ENCODE measurements at regions not wholly inside any gene's neighbourhood (a gene's known extent, or its start where the extent isn't known, plus 50 kb on each side); places are given as distances from the start of the nearest gene placed in this dataset.

DNA sequence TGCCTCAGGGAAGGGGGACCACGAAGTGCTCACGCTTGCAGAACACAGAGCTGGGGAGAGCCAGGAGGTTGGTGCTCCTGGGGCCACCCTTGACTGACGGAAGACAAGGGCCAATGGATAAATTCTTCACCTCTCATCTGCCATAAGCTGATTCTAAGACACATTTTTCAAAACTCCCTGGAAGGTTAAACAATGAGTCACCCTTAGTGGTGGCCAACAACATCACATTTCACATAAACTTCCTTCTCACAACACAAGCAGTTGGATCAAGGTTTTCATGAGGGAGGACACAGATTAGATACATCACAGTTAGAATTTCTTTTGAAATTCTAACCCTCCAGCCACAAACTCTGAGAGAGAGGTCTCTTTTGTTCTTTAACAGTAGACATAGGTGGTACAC is 713.6 kb upstream of the POU3F3 start:
- 70 to 83% (median 80%) methylated on average over 3 of the region's 3 CpGs for WGBS, 3 donors
- no peaks in the 10 kb centered on the region for H3K27me3 ChIP-seq (ENCODE audit: insufficient read depth in 3 of 3, low read length in 2 of 3)
- H3K27ac ChIP-seq = no peak overlapping the region
- intact Hi-C loops (cut with DNase I) = no loop called here
- no peaks in the 10 kb centered on the region for H3K36me3 ChIP-seq (ENCODE audit: insufficient read depth in 1 of 2, low read depth in 1 of 2)
- H3K9me3 ChIP-seq = no peaks in the 10 kb centered on the region
- DNase-seq (no peak), ATAC-seq (no peak)
- no peaks in the 10 kb centered on the region for H3K4me1 ChIP-seq
- TF ChIP-seq, protein P1, sequence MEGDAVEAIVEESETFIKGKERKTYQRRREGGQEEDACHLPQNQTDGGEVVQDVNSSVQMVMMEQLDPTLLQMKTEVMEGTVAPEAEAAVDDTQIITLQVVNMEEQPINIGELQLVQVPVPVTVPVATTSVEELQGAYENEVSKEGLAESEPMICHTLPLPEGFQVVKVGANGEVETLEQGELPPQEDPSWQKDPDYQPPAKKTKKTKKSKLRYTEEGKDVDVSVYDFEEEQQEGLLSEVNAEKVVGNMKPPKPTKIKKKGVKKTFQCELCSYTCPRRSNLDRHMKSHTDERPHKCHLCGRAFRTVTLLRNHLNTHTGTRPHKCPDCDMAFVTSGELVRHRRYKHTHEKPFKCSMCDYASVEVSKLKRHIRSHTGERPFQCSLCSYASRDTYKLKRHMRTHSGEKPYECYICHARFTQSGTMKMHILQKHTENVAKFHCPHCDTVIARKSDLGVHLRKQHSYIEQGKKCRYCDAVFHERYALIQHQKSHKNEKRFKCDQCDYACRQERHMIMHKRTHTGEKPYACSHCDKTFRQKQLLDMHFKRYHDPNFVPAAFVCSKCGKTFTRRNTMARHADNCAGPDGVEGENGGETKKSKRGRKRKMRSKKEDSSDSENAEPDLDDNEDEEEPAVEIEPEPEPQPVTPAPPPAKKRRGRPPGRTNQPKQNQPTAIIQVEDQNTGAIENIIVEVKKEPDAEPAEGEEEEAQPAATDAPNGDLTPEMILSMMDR (IDR thresholded peaks at IDR 0.05) = no peak
- no peak overlapping the region for H3K4me3 ChIP-seq

DNA sequence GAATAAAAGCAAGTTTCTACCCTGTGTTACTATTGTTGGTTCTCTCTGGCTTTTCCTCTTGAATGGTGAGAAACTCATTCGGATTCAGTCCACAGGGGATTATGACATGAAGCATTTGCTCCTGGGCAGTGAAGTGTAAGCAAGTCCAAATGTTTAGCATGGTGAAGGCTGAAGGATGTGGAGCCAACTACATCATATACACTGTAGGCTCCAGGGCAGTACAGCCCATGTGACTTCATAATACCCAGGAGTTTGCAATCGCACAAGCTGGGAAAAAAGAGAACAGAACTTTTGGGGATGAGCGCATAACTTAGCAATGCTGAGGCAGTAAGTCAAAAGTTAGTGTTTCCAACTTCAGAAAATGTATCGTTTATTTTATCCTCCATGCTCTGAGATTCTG is 695.7 kb upstream of the POU3F3 start:
- no peaks in the 10 kb centered on the region for H3K4me1 ChIP-seq
- intact Hi-C loops (cut with DNase I) = no loop called here
- 69 to 70% (median 69%) methylated on average over 4 of the region's 4 CpGs for WGBS, 3 donors
- H3K36me3 ChIP-seq (ENCODE audit: insufficient read depth in 1 of 2, low read depth in 1 of 2) = no peaks in the 10 kb centered on the region
- ATAC-seq (no peak), DNase-seq (no peak)
- TF ChIP-seq, protein P1 (IDR thresholded peaks at IDR 0.05) = no peak
- H3K27ac ChIP-seq = no peak overlapping the region
- H3K27me3 ChIP-seq (ENCODE audit: insufficient read depth in 3 of 3, low read length in 2 of 3) = no peaks in the 10 kb centered on the region
- no peak overlapping the region for H3K4me3 ChIP-seq
- H3K9me3 ChIP-seq = no peaks in the 10 kb centered on the region

DNA sequence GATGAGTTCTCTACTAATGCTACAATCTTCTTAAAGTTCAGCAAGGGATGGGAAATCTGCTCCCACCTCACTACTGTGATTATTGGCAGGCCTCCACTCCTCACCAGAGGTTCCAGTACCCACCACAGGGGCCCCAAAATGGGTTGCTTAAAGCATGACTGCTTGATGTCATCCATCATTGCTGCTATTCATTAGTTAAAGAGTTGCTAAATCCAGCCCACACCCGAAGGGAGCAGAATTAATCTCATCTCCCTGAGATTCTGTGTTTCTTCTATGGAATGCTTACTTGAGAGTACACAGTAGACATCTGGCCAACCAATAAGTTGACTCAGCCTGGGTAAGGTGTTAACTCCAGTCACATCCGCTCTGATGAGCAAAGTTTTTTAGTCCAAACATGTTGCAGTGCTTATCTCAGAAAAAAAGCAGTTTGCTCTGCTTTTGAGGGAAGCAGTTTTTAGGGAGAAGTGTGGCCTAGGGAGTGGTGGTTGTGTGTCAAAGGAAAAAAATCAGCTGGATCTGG is 690.2 kb upstream of the POU3F3 start:
- no peaks in the 10 kb centered on the region for H3K27me3 ChIP-seq (ENCODE audit: insufficient read depth in 3 of 3, low read length in 2 of 3)
- no peaks in the 10 kb centered on the region for H3K9me3 ChIP-seq
- no peak overlapping the region for H3K4me3 ChIP-seq
- H3K36me3 ChIP-seq (ENCODE audit: insufficient read depth in 1 of 2, low read depth in 1 of 2) = no peaks in the 10 kb centered on the region
- DNase-seq (no peak), ATAC-seq (no peak)
- 66 to 74% (median 72%) methylated on average over 2 of the region's 2 CpGs for WGBS, 3 donors
- H3K4me1 ChIP-seq = no peaks in the 10 kb centered on the region
- intact Hi-C loops (cut with DNase I) = no loop called here
- TF ChIP-seq, protein P1 (IDR thresholded peaks at IDR 0.05) = no peak
- H3K27ac ChIP-seq = no peak overlapping the region

DNA sequence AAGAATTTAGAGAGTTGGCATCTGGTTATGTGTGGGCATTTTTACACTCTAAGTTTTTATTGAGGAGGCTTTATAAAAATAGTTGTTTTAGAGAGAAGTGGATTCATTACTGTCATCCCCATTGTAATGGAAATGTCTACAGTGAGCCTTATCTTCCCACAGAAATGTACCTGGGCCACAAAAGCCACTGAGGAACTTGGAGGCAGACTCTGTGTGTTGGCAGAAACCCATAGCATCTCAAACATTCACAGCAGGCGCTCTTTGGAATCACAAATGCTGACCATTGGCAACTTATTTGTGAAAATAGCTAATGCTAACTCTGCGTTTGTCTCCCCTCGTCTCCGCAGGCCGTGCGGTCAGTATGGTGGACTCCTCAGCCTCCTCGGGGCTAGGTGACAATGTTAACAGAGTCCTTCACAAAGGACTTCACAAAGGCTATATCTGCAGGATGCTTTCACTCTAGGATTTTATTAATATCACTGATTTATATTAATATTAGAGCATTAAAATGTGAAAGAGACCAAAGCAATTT is 689.1 kb upstream of the POU3F3 start:
- Histone ChIP-seq H3K27me3 (ENCODE audit: insufficient read depth in 3 of 3, low read length in 2 of 3) (no peaks in the 10 kb centered on the region), H3K36me3 (ENCODE audit: insufficient read depth in 1 of 2, low read depth in 1 of 2) (no peaks in the 10 kb centered on the region), H3K9me3 (no peaks in the 10 kb centered on the region), H3K27ac (no peak overlapping the region), H3K4me1 (no peaks in the 10 kb centered on the region), H3K4me3 (no peak overlapping the region)
- TF ChIP-seq, protein P1 (IDR thresholded peaks at IDR 0.05) = no peak
- 83 to 88% (median 85%) methylated on average over 7 of the region's 7 CpGs for whole genome bisulfite sequencing, 3 donors
- intact Hi-C loops (cut with DNase I) = no loop called here
- DNase-seq = no peak
- ATAC-seq = no peak

DNA sequence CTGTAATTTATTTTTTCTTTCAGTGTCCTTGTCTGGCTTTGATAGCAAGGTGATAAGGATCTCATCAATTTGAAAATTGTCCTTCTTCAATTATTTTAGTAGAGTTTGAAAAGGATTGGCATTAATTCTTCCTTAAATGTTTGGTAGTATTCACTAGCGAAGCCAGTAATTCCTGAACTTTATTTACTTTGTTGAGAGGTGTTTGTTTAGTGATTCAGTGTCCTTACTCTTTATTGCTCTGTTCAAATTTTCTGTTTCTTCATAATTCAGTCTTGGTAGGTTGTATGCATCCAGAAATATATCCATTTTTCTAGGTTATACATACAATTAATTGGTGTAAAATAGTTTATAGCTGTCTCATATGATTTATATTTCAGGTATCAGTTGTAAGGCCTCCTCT is 676.7 kb upstream of the POU3F3 start:
- H3K36me3 ChIP-seq (ENCODE audit: insufficient read depth in 1 of 2, low read depth in 1 of 2) = no peaks in the 10 kb centered on the region
- H3K4me3 ChIP-seq = no peak overlapping the region
- H3K27me3 ChIP-seq (ENCODE audit: insufficient read depth in 3 of 3, low read length in 2 of 3) = no peaks in the 10 kb centered on the region
- 61 to 81% (median 78%) methylated on average over 1 of the region's 1 CpG for WGBS, 3 donors
- peaks cover 5% of the 10 kb centered on the region for H3K9me3 ChIP-seq
- DNase-seq = no peak
- no peak overlapping the region for H3K27ac ChIP-seq
- intact Hi-C loops (cut with DNase I) = no loop called here
- TF ChIP-seq, protein P1 (IDR thresholded peaks at IDR 0.05) = no peak
- ATAC-seq = no peak
- no peaks in the 10 kb centered on the region for H3K4me1 ChIP-seq

Data from psoas muscle (tissue), 7 donors.